LNCaP clone FGC (cell line): ENCODE measurements at regions not wholly inside any gene's neighbourhood (a gene's known extent, or its start where the extent isn't known, plus 50 kb on each side); places are given as distances from the start of the nearest gene placed in this dataset.

Experiments used
- DNase-seq: peaks from one replicate; pipeline ENCODE4 v3.0.0-alpha.2; 2011; ENCODE audit warnings: low read depth
- H3K4me3 ChIP-seq: 2 replicates; pipeline ENCODE4 v1.5.1; 2011; ENCODE audit warnings: mild to moderate bottlenecking, low read depth, low read length, control low read depth
- TF ChIP-seq, protein P1 (sequence below): IDR thresholded peaks from 2 replicates; pipeline ENCODE4 v1.5.1; 2012; ENCODE audit warnings: mild to moderate bottlenecking; ENCODE audit not compliant: control insufficient read depth, insufficient read depth; ENCODE audit errors: extremely low read depth

DNA sequence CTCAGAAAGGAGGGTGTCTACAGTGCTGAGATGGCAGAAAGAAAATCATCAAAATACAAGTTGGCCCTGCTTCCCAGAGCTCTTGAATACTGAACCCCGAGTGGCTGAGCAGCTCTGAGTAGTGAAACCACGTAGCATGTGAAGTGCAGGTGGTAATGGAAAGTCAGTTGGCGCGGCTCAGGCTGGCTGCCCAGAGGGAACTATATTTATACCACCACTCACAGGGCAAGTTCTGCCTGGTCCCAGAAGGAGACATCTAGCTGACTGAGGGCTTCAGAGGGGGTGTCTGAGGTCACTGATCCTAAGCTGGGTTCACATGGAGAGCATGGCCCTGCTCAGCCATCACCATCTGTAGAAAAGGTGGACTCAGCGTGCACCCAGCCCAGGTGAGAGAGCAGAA lies 129.6 kb upstream of the AGBL1 start:
- TF ChIP-seq, protein P1, sequence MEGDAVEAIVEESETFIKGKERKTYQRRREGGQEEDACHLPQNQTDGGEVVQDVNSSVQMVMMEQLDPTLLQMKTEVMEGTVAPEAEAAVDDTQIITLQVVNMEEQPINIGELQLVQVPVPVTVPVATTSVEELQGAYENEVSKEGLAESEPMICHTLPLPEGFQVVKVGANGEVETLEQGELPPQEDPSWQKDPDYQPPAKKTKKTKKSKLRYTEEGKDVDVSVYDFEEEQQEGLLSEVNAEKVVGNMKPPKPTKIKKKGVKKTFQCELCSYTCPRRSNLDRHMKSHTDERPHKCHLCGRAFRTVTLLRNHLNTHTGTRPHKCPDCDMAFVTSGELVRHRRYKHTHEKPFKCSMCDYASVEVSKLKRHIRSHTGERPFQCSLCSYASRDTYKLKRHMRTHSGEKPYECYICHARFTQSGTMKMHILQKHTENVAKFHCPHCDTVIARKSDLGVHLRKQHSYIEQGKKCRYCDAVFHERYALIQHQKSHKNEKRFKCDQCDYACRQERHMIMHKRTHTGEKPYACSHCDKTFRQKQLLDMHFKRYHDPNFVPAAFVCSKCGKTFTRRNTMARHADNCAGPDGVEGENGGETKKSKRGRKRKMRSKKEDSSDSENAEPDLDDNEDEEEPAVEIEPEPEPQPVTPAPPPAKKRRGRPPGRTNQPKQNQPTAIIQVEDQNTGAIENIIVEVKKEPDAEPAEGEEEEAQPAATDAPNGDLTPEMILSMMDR, result no peak
- no peak overlapping the region for H3K4me3 ChIP-seq
- DNase-seq, result no peak

- DNase-seq, result no peak
- TF ChIP-seq, protein P1, result no peak
- no peak overlapping the region for H3K4me3 ChIP-seq
These were observed 125.1 kb upstream of the AGBL1 start for GRCh38 chr15:85954586-85954985.

- no peak overlapping the region for H3K4me3 ChIP-seq
- DNase-seq, result no peak
- TF ChIP-seq, protein P1, result no peak
These were observed 123.9 kb upstream of the AGBL1 start for GRCh38 chr15:85955501-85956391.

GRCh38 chr15:85956532-85957275 lies 123.0 kb upstream of the AGBL1 start:
- H3K4me3 ChIP-seq, result no peak overlapping the region
- DNase-seq, result no peak
- TF ChIP-seq, protein P1, result no peak

DNA sequence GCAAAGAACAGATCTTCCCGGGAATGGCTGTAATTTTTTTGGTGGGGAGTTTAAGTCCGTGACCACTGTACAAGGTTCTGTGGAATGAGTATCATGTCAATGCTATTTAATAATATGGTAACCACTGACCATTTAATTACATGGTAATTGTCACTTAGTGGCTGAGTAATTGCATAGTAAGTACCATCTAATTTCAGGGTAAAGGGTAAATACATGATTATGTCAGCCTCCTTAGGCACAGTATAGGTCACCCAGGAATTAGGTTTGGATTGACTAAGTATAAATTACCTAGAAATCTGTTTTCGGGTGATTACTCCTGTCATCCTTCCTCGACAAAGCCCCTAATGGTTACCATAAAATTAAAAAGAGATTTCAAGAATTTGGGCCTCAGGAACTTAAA lies 120.1 kb upstream of the AGBL1 start:
- DNase-seq, result no peak
- H3K4me3 ChIP-seq, result no peak overlapping the region
- TF ChIP-seq, protein P1, result no peak

GRCh38 chr15:85960381-85960780 lies 119.3 kb upstream of the AGBL1 start:
- H3K4me3 ChIP-seq, result no peak overlapping the region
- DNase-seq, result no peak
- TF ChIP-seq, protein P1, result no peak
